Hematopoietic multipotent progenitor cell treated with erythropoietin and hydrocortisone succinate and interleukin-3 and kit ligand, for 8 days (in vitro differentiated cells): ENCODE measurements at regions not wholly inside any gene's neighbourhood (a gene's known extent, or its start where the extent isn't known, plus 50 kb on each side); places are given as distances from the start of the nearest gene placed in this dataset.
A peak's percentile ranks its signal among the peaks of the same experiment; 100 is the strongest.

Experiments
- DNase-seq: peaks from one replicate; pipeline ENCODE4 v3.0.0-alpha.2; 2015

DNA sequence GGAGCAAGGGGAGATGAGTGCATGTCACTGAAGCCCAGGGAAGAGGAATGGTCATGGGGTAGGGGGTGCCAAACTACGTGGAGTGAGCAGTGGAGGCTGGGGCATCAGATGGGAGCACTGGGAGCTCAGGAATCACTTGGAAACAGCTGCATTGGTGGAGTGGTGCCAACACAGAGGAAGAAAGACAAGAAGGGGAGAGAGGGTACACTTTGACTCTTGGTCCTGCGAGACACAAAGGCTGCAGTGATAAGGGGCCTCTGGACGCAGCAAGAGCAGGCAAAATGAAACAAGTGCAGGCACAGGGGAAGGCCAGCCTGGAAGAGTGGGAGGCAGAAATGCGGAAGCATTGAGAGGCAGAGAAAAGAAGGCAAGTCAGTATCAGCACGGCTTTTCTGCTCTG is 134.7 kb upstream of the SMIM21 start:
- no peak for DNase-seq

DNA sequence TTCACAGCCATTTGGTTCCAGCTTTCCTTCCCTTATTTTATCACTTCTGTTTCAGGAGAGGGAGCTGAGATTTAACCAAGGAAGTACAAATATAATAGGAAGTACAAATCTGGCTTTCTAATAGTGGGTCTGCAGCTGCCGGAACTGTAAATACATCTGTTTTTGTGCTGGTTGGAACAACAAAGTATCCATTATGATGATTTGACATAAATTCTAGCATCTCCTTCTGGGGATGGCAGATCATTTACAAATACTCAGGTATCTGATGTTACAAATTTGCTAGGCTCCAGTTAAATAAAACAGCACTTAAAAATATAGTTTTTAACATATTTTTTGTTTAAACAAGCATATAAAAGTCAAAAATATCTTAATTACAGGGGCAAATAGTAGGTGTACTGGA is 131.3 kb upstream of the SMIM21 start:
- DNase-seq: no peak

DNA sequence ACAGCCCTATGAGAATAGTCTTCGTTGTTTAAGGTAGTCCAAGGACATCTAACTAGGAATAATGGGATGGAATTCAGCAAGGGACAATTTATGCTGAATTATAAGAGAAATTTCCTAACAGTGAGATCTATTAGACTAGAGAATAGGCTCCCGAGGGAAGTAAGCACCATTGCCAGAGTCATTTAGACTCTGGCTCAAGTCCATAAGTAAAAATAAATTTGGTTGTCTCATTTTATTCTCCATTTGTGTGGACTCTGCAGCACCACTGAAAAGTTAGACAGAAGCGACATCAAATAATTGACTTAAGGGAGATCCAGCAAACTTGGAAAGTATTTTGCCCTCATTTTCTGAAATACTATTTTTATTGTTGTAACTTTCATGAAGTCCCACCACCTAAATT is 129.3 kb upstream of the SMIM21 start:
- DNase-seq: no peak

DNA sequence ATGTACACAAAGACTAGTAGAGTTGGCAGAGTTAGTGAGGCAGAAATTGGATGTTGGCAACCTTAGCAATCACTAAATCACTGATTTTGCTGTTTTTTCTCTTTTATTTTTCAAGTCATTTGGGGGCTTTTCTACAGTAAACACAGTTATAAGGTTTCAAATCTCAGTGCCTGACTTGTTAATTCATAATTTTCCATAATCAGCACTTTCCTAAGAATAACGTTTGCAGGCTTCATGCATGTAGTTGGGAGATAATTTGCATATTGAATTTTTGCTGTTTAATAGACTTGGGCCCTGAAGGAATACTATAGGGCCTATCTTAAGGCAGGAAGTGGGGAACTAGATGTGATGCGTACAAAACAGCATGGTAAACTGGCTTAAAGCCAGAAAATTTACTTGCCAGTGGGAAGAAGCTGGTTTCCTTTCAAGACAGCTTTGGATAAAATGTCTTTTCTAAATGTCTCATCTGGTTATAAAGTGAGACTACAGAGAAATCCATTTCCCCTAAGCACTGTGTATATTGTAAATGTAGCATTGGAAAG is 127.2 kb upstream of the SMIM21 start:
- no peak for DNase-seq

DNA sequence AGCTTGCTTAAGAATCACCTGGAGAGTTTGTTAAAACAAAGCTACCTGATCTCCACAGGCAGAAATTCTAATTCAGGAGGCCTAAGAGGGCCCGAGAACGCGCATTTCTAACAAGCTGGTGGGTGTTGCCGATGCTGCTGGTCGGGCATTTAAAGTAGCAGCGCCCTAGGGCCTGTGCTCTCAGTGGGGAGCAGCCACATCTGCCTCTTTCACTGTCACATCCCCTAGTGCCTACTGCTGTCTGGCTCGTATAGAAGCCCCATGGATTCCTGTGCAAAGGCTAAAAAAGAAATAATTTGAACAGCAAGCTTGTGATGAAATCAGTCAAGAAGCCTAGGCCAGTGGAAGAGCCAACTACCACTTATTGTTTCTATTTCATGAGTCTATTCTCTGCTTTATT is 126.7 kb upstream of the SMIM21 start:
- DNase-seq: no peak

DNA sequence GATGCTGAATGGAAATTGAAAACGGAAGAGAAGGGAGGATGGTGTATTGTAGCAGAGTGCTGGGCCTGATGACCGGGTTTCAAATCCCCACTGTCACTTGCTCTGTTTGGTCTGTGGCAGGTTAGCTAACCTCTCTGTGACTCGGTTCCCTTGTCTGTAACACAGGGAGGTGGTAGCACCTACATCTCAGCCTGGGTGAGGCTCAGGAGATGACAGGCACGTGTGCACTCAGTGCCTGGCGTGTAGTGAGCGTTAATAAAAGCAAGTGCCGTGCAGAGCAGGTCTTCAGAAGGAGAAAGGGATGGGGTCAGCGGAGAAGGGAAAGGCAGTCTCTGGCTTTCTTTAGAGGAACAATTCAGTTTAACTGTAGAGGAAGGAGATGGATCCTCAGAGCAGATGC is 125.5 kb upstream of the SMIM21 start:
- no peak for DNase-seq

DNA sequence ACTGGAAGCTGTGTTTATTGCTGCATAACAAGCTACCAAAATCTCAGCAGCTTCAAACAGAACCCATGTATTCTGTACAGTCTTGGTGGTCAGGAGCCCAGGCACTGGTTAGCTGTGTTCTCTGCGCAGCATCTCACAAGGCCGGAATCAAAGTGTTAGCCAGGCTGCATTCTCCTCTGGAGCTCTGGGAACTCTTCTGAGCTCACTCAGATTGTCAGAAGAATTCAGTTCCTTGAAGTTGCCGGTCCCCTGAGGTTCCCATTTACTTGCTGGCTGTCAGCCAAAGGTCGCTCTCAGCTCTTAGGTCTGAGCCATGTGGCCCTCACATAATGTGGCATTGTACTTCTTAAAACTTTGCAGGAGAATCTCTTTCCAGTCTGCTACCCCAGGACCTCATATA is 123.6 kb upstream of the SMIM21 start:
- DNase-seq: no peak

DNA sequence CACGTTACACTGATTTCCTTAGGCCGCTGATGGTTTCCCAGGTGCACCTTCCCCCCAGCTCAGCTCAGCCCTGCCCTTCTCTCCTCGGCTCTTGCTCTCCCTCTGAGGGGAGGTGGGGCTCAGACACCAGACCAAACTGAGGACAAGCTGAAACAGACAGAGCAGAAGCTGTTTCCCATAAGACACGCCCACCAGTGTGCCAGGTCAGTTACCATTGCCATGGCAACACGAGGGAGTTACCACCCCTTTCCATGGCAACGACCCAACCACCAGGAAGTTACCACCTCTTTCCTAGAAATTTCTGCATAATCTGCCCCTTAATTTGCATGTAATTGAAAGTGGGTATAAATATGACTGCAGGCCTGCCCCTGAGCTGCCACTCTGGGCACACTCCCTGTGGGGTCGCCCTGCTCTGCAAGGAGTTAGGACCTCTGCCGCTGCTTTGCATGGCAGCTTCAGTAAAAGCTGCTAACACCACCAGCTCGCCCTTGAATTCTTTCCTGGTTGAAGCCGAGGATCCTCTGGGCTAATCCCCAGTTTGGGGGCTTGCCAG is 120.9 kb upstream of the SMIM21 start:
- DNase-seq: peak; percentile 26

DNA sequence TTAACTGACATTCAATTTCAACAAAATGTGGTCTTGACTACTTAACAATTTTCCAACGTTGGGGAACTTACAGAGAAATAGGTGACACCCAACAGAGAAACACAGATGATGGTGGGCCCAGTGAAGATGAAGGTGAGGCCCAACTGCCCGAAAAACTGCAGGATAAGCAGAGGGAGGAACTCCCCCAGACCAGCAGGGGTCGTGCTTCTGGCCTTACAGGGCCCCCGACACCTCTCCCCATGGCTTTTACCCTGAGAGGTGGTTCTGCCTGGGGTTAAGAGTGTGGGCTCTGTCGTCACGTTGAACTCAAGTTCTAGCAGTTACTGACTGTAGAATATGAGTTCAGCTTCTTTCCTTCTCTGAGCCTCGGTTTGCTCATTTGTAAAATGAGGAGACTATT is 119.5 kb upstream of the SMIM21 start:
- no peak for DNase-seq

DNA sequence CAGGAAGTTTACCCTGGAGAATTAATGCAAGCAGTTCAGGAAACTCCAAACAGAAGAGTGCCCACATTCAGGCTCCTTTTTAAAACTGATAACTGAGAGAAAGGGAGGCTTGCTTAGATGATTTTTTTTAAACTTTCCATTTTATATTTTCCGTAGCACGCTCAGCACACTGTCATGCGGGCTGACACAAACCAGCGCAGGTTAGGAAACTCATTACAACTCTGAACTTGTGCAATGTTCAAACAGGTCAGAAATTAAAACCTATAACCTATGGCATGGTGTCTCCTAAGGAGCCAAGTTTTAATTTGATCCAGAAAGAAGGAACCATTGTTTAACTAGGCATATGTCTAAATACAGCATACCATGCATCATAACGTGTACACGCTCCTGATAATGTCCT is 117.7 kb upstream of the SMIM21 start:
- no peak for DNase-seq

DNA sequence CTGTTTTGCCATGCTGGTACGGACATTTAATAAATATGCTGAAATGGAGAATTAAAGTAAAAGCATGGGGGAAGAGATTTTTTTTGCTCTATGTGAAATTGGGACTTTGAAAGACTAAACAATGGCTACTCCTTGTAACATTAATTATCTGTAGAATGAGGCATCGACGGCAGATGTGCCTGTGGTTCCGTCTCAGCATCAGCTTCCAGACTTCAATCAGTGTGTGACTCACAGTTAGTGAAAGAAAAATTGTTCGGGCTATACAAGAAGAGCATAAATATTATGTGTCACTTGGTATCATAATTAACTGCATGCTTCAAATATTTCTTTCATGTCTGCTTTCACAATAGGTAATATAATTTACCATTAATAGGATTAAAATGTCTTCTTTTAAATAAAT is 117.0 kb upstream of the SMIM21 start:
- DNase-seq: no peak

DNA sequence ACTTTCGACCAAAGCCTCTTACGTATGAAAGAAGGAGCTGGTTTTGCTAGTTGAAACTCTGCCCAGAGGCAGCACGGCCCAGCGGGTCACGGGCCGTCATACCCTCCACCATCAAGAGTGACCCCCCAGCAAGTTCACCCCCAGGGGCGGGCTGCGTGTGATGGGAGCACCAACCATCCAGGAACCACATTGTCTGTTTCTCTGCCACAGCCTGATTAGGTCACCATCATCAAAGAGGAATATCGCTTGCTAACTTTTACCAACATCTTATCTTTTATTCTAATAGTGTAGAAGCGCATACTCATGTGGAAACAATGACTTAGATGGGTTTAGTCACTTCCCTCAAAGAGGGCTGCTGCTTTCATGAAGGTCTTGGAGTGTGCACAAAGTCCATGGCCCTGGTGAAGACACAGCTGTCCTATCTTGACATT is 116.6 kb upstream of the SMIM21 start:
- DNase-seq: no peak

DNA sequence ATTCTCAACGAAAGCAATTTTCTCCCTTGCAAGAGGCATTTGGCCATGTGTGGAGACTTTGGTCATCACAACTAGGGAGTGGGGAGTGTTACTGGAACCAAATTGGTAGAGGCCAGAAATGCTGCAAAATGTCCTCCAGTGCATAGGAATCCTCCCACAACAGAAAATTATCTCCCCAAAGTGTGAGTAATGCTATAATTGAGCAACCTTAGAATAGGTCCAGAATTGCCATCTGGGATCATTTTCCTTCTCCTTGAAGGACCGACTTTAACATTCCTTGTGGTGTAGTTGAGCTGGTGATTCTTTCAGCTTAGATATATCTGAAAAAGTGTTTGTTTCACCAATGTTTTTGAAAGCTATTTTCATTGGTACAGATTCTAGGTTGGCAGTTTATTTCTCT is 111.2 kb upstream of the SMIM21 start:
- DNase-seq: no peak

DNA sequence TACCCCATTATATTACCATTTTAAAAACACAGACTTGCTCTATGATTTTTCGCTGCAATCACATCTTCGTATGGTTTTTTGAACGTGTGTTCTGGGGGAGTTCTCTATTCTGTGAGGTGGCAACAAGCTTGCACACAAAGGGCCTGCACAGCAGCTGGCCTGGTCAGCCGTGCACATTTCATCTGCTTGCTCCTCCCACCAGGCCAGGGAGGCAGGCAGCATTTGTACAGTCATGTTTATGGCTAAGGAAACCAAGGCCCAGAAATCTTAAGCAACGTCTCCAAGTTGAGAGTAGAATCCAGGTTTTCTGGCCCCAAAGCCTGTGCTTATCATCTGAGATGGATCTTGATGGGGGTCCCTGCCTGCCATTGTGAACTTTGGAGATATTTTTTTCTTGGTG is 106.4 kb upstream of the SMIM21 start:
- DNase-seq: no peak

DNA sequence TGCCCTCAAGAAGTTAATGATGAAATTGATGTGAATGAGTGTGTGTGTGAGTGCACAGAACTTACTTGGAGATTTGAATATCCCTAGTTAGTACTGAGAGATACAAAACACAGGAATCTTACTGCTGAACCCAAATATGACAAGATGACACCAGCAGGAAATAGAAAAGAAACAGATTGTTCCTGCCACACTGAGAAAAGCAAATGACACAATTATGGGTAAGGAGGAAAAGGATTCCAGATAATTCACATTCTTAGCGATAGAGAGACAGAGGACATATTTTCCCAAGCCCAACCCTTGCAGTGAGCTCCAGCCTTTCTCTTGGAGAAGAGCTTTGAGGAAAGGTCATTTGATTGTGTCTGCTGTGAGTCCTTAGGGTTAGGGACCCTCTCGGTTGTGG is 105.7 kb upstream of the SMIM21 start:
- DNase-seq: no peak

DNA sequence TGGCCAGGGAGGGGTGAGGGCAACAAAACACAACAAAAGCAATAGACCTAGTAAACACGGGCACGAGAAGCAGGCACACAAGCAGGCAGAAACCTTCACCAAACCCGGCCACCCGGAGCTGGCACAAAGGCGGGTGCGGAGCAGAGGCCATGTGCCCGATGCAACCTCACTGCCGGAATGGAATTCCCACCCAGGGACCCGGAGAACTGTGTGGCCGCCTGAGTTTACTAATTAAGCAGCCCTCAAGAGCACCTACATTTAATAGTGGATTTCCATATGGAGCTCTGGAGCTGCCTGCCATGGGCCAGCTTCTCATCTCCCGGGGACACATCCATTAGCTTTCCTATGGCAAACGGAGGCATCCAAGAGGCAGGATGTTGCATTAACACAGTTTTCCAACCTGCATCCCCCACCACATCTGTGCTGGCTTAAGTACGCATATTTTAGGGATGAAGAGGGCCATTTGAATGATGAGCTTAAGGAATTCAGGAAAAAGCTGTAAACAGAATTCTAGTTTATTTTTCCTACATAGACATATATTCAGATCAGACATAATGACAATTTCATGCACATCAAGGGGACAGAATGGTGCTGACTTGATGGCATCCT is 104.5 kb upstream of the SMIM21 start:
- DNase-seq: no peak

DNA sequence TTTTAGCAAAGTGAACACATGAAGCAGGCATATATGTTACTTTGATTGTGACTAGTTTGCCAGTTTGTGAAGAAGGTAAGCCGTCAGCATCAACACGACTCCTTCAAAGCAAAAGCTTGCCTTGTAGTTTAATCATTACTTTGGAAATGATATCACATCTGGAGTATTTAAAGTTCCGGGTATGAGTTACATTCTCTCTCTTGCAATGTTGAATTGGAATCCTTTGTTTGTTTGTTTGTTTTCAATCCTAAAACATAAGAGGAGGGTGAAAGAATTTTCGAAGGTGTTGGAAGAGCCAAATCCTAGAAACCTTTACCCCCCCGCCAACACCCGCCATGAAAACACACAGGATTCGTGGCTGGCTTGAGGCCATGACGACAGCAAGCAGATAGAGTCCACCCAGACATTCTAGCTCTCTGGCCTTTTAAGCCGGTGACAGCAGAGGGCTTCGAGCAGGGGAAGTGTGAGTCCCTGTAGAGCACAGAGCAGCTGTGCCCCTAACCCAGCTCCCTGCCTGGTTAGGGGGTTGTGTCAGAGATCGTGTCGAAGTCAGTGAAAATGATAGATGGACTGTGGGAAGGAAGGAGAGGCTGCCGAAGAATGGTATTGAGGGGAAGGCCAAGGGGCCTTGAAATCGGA is 103.8 kb upstream of the SMIM21 start:
- no peak for DNase-seq

DNA sequence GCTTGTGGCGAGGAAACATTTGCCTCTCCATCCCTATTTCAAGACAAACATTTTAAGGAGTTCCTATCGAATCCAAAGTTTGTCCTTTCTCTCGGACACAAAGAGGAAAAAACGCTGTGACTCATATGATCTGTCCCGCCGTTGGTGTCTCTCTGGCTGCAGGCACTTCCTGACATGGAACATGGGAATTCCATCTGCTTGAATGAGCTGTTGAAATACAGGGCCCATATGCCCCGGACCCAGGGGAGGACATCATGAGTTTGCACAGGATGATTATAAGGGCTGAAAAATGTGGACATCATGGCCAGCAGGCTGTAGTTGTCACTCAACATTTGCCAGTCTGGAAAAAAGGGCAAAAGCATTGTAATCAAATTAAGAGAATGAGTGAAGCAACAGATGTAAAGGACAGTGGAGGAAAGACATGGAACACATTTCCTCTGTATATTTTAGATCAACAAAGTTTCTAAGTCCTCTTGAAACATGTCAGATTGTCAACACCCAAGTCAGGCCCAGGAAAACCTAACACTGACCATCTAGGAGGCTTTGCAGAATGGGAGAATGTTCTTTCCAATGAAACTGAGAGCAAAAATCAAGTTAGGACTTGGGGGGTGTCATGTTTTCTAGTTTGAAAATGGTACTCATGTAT is 103.2 kb upstream of the SMIM21 start:
- DNase-seq: no peak

DNA sequence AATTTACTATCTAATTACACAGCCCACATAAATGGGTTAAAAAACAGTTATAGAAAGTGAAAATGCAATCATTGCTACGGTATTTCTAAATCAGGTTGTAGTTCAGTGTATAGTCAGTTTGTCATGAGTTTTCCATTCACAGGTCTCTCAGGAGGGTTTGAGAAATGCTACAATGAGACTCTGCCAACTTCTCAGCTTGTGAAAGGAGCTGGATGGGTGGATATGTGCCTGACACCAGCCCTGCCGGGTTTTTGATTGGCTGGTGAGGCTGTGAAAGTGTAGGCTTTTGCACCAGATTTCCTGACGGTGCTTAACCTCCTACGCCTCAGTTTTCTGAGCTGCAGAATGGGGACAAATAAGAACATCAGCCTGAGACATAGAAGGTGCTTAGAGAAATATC is 102.6 kb upstream of the SMIM21 start:
- DNase-seq: no peak

DNA sequence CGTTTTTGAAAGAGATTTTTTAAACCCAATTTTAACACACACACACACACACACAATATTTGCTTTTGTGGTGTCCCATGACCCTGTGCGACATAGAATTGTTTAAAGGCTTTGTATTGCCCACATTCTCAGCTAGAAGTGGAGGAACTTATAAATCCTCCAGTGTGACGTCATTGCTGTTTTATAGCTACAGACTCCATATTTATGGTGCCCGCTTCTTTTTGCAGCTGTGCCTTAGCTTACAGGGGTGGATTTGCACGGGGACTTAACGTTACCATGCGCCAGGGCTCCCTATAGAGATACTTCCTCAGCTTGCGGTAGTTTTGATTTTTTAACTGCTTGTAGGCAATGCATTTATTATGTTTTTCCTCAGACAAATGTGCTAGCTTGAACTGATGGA is 101.9 kb upstream of the SMIM21 start:
- no peak for DNase-seq

DNA sequence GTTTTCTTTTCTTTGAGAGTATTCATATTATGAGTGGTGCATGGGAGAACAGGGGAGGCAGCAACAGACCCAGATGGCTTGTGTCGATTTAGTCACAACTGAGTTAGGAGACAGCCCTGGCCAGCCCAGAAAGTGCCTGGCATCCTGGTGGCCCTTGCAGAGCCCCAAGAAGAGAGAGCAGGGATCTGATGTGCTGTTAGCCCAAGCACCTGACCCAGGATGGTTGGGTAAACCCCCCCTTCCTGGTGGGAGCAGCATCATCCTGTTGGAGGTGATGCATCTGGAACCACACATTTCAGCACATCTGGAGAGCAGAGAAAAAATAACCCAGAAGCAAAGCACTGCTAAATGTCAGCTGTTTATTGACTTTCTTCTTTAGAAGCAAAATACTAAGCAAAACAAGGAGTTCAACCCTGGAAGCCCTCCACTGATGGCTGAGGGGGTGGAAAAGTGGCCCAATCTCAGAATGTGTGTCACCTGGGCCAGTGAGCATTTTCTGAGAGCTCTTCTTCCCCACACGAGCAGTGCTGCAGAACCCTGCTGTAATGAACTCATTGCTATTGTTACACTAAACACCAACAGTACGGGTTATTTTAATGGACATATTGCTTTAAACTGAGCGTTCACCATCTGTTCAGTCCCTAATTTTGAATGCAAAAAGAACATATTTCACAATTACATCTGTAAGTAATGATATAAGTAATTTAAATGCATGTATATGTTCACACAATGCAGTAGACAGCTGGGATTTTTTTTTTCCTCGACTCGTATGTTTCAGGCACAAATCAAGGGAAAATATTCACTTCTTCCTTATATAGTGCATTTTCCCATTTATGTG is 100.6 kb upstream of the SMIM21 start:
- DNase-seq: no peak

DNA sequence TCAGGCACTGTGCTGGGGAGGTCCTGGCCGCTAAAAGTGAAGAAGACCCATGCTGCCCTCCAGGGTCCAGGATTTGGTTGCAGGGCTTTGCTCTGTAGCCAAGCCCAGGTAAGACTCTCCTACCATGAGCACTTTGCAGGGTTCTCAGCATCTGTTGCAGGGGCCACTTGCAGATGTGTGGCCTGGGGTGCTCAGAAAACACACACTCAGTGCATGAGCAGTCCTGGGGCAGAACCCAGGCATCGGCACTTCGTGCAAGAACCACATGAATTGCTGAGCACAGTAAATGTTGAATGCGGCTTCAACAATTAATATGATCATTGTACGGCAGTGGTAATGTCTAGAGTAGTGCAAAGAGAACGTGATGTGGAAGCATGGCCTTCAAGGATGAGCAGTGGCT is 98.5 kb upstream of the SMIM21 start:
- DNase-seq: no peak

DNA sequence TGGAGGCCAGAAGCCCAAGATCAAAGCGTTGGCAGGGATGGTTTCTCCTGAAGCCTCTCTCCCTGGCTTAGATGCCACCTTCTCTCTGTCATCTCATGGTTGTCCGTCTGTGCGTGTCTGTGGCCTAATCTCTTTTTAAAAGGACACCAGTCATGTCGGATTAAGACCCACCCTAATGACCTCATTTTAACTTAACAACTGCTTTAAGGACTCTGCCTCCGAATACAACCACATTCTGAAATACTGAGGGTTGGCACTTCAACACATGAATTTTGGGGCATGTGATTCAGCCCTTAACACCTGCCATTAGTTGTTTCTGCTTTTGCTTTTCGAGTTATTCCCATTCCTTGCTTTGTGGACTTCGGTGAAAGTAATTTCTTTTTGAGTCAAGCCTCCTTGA is 97.8 kb upstream of the SMIM21 start:
- DNase-seq: no peak
